Stimulated activated CD8-positive, alpha-beta memory T cell treated with anti-CD3 and anti-CD28 coated beads, Interleukin-12 subunit alpha, Interleukin-12 subunit beta, amount 100 ng/mL, for 4 hours (primary cell): ENCODE measurements at regions not wholly inside any gene's neighbourhood (a gene's known extent, or its start where the extent isn't known, plus 50 kb on each side); places are given as distances from the start of the nearest gene placed in this dataset.

ENCODE experiments used
- DNase-seq: peaks from one replicate; pipeline ENCODE4 v3.0.0-alpha.2; 2020; ENCODE audit warnings: low read depth

- DNase-seq: no peak
Observed at GRCh38 chr7:35386816-35387706, 133.2 kb upstream of the TBX20 start.

- no peak for DNase-seq
Observed at GRCh38 chr7:35386082-35386815, 132.3 kb upstream of the TBX20 start.

GRCh38 chr7:35384761-35385700, 131.1 kb upstream of the TBX20 start:
- DNase-seq: no peak

- no peak for DNase-seq
Observed at GRCh38 chr7:35380739-35381224, 126.9 kb upstream of the TBX20 start.

GRCh38 chr7:35379481-35379880, 125.6 kb upstream of the TBX20 start:
- DNase-seq: no peak

GRCh38 chr7:35375516-35375915, 121.6 kb upstream of the TBX20 start:
- DNase-seq: no peak

- no peak for DNase-seq
Observed at GRCh38 chr7:35374858-35375257, 121.0 kb upstream of the TBX20 start.

- no peak for DNase-seq
Observed at GRCh38 chr7:35371221-35371620, 117.3 kb upstream of the TBX20 start.

GRCh38 chr7:35370687-35371086, 116.8 kb upstream of the TBX20 start:
- no peak for DNase-seq

GRCh38 chr7:35366167-35367155, 112.6 kb upstream of the TBX20 start:
- DNase-seq: no peak

GRCh38 chr7:35365523-35365922, 111.6 kb upstream of the TBX20 start:
- DNase-seq: no peak

GRCh38 chr7:35362341-35362740, 108.4 kb upstream of the TBX20 start:
- no peak for DNase-seq

- no peak for DNase-seq
Observed at GRCh38 chr7:35359423-35359822, 105.5 kb upstream of the TBX20 start.

- DNase-seq: no peak
Observed at GRCh38 chr7:35356495-35356894, 102.6 kb upstream of the TBX20 start.

- DNase-seq: no peak
Observed at GRCh38 chr7:35355911-35356310, 102.0 kb upstream of the TBX20 start.

GRCh38 chr7:35355199-35355598, 101.3 kb upstream of the TBX20 start:
- no peak for DNase-seq

GRCh38 chr7:35353481-35353880, 99.6 kb upstream of the TBX20 start:
- no peak for DNase-seq

GRCh38 chr7:35351466-35351865, 97.6 kb upstream of the TBX20 start:
- DNase-seq: no peak

- no peak for DNase-seq
Observed at GRCh38 chr7:35348611-35349400, 94.9 kb upstream of the TBX20 start.

GRCh38 chr7:35342786-35343185, 88.9 kb upstream of the TBX20 start:
- DNase-seq: no peak
